IMR-90 (cell line): ENCODE measurements at regions not wholly inside any gene's neighbourhood (a gene's known extent, or its start where the extent isn't known, plus 50 kb on each side); places are given as distances from the start of the nearest gene placed in this dataset.

ENCODE experiments used
- ATAC-seq: fragments of 200-7000 bp; cut with Tn5 transposase; 2 replicates; pipeline ENCODE4 v1.9.1; 2020; ENCODE audit warnings: low read depth, mild to moderate bottlenecking, moderate library complexity
- BruUV-seq: library from RNA; stranded (reverse); fragments of 400-500 nt; replicated peaks from 2 replicates; lab custom pipeline; 2021; lab: Mats Ljungman, UMichigan
- CTCF ChIA-PET: fragments of 300-600 bp; formaldehyde crosslinking; extraction: SDS; loops from one replicate; lab custom pipeline; 2021; ENCODE audit warnings: antibody characterized with exemption; lab: Yijun Ruan, JAX
- POLR2A ChIA-PET: fragments of 300-600 bp; sonication (Branson Sonifier 250); formaldehyde crosslinking; loops from one replicate; lab custom pipeline; 2022; ENCODE audit warnings: antibody characterized with exemption; ENCODE audit not compliant: unreplicated experiment; lab: Charles Lee
- DNase-seq: peaks from one replicate; pipeline ENCODE4 v3.0.0; 2013
- H2AFZ ChIP-seq: replicated peaks from 2 replicates; pipeline ENCODE3; 2013; ENCODE audit warnings: low read length, mild to moderate bottlenecking; ENCODE audit not compliant: poor library complexity
- H2AK5ac ChIP-seq: 2 replicates; pipeline ENCODE4 v1.6.1; 2013; ENCODE audit warnings: low read depth, low read length, inconsistent platforms
- H2AK9ac ChIP-seq: replicated peaks from 2 replicates; pipeline ENCODE3; 2013; ENCODE audit warnings: mild to moderate bottlenecking, low read depth, low read length, moderate library complexity; ENCODE audit not compliant: poor library complexity
- H2BK120ac ChIP-seq: 2 replicates; pipeline ENCODE4 v1.6.1; 2013; ENCODE audit warnings: low read depth, low read length, inconsistent platforms
- H2BK15ac ChIP-seq: 3 replicates; pipeline ENCODE4 v1.6.1; 2013; ENCODE audit warnings: low read depth, low read length, inconsistent platforms
- H2BK20ac ChIP-seq: 2 replicates; pipeline ENCODE4 v1.6.1; 2013; ENCODE audit warnings: low read depth, mild to moderate bottlenecking, inconsistent platforms, low read length, moderate library complexity
- H2BK5ac ChIP-seq: 2 replicates; pipeline ENCODE4 v1.6.1; 2013; ENCODE audit warnings: mild to moderate bottlenecking, low read depth, low read length, inconsistent platforms; ENCODE audit not compliant: poor library complexity, severe bottlenecking
- H3K14ac ChIP-seq: replicated peaks from 2 replicates; pipeline ENCODE4 v1.6.1; 2013; ENCODE audit warnings: low read depth, low read length, inconsistent platforms
- H3K18ac ChIP-seq: 2 replicates; pipeline ENCODE4 v1.6.1; 2013; ENCODE audit warnings: low read depth, low read length, control low read depth
- H3K23ac ChIP-seq: 2 replicates; pipeline ENCODE4 v1.6.1; 2013; ENCODE audit warnings: low read depth, low read length, inconsistent platforms
- H3K27ac ChIP-seq: 2 replicates; pipeline ENCODE4 v1.5.1; 2013; ENCODE audit warnings: mild to moderate bottlenecking, control low read depth, low read length; ENCODE audit not compliant: insufficient read depth
- H3K27me3 ChIP-seq: 2 replicates; pipeline ENCODE4 v1.6.1; 2013; ENCODE audit warnings: low read length; ENCODE audit not compliant: control insufficient read depth, insufficient read depth
- H3K36me3 ChIP-seq: 2 replicates; pipeline ENCODE4 v1.6.1; 2013; ENCODE audit warnings: low read length, mixed read lengths; ENCODE audit not compliant: control insufficient read depth, insufficient read depth
- H3K4ac ChIP-seq: 2 replicates; pipeline ENCODE4 v1.6.1; 2013; ENCODE audit warnings: low read depth, low read length, inconsistent platforms
- H3K4me1 ChIP-seq: 2 replicates; pipeline ENCODE4 v1.6.1; 2013; ENCODE audit warnings: low read length, mixed read lengths; ENCODE audit not compliant: control insufficient read depth, insufficient read depth
- H3K4me2 ChIP-seq: 2 replicates; pipeline ENCODE4 v1.6.1; 2013; ENCODE audit warnings: low read depth, mild to moderate bottlenecking, control low read depth, low read length, moderate library complexity
- H3K4me3 ChIP-seq: 2 replicates; pipeline ENCODE4 v1.5.1; 2013; ENCODE audit warnings: low read depth, mild to moderate bottlenecking, control low read depth, low read length, moderate library complexity; ENCODE audit not compliant: insufficient read depth
- H3K56ac ChIP-seq: 2 replicates; pipeline ENCODE4 v1.6.1; 2013; ENCODE audit warnings: low read length, inconsistent platforms; ENCODE audit not compliant: insufficient read depth; ENCODE audit errors: extremely low read depth
- H3K79me1 ChIP-seq, 2 experiments: 2 replicates each; pipeline ENCODE4 v1.6.1; 2013; ENCODE audit warnings: low read length in 2 of 2, inconsistent platforms in 1 of 2, low read depth in 1 of 2
- H3K9ac ChIP-seq: 2 replicates; pipeline ENCODE4 v1.6.1; 2013; ENCODE audit warnings: low read depth, low read length, control low read depth
- H3K9me1 ChIP-seq: 2 replicates; pipeline ENCODE4 v1.6.1; 2013; ENCODE audit warnings: low read length, inconsistent platforms; ENCODE audit not compliant: insufficient read depth
- H3K9me3 ChIP-seq: 2 replicates; pipeline ENCODE4 v1.6.1; 2013; ENCODE audit warnings: low read length; ENCODE audit not compliant: control insufficient read depth, insufficient read depth
- H4K20me1 ChIP-seq: 2 replicates; pipeline ENCODE4 v1.6.1; 2013; ENCODE audit warnings: low read length, inconsistent platforms; ENCODE audit not compliant: insufficient read depth
- H4K5ac ChIP-seq: 2 replicates; pipeline ENCODE4 v1.6.1; 2013; ENCODE audit warnings: mild to moderate bottlenecking, low read depth, low read length, control low read depth
- H4K8ac ChIP-seq, 2 experiments: 2 replicates each; pipeline ENCODE4 v1.6.1; 2013; ENCODE audit warnings: low read depth in 2 of 2, low read length in 2 of 2, control low read depth in 1 of 2, inconsistent platforms in 1 of 2
- H4K91ac ChIP-seq: 2 replicates; pipeline ENCODE4 v1.6.1; 2013; ENCODE audit warnings: low read depth, low read length, inconsistent platforms; ENCODE audit not compliant: insufficient read depth
- BHLHE40 ChIP-seq: fragments of 150-350 bp; IDR thresholded peaks from 2 replicates; pipeline ENCODE4 v1.6.1; 2016; ENCODE audit warnings: mild to moderate bottlenecking, low read depth, low read length
- CTCF ChIP-seq: conservative IDR thresholded peaks from 2 replicates; pipeline ENCODE4 v1.5.1; 2012; ENCODE audit warnings: mild to moderate bottlenecking, low read depth, low read length, improper control_type of control experiment
- POLR2A ChIP-seq: IDR thresholded peaks from 2 replicates; pipeline ENCODE4 v1.6.1; 2012; ENCODE audit warnings: mild to moderate bottlenecking, low read depth, low read length
- RAD21 ChIP-seq: IDR thresholded peaks from 2 replicates; pipeline ENCODE4 v1.6.1; 2012; ENCODE audit warnings: low read length, improper control_type of control experiment
- SMC3 ChIP-seq: fragments of 150-350 bp; IDR thresholded peaks from 2 replicates; pipeline ENCODE4 v1.6.1; 2016; ENCODE audit warnings: low read depth, mild to moderate bottlenecking, antibody characterized with exemption, low read length, moderate library complexity
- WGBS, 2 experiments: methylation state at CpG; one replicate each; pipeline versions ENCODE4 v1.1.5 to v1.1.7; 2013; ENCODE audit warnings: missing lambda C conversion rate in 2 of 2; ENCODE audit not compliant: insufficient read length in 1 of 2; ENCODE audit errors: extremely low coverage in 2 of 2; 5-methylcytosine and 5-hydroxymethylcytosine counted together
- dilution Hi-C: fragments of 300-500 bp; cut with HindIII; formaldehyde crosslinking; loops from one replicate; pipeline ENCODE4 v1.14.3; 2018; ENCODE audit warnings: low sequenced_read_pairs; ENCODE audit not compliant: unreplicated experiment
- in situ Hi-C: fragments of 300-500 bp; cut with MboI; formaldehyde crosslinking; loops from 3 replicates; pipeline ENCODE4 v1.14.3; 2019; ENCODE audit warnings: low sequenced_read_pairs, inconsistent platforms, mixed read lengths
- intact Hi-C: fragments of 100-400 bp; cut with micrococcal nuclease; formaldehyde crosslinking; loops from 2 replicates; pipeline ENCODE4 v1.10.0; 2022

GRCh38 chr21:18743531-18743930 lies 339.9 kb upstream of the TMPRSS15 start:
- no peaks in the 10 kb centered on the region for H3K9me1 ChIP-seq
- no peak overlapping the region for H2BK5ac ChIP-seq
- H3K27me3 ChIP-seq, result no peaks in the 10 kb centered on the region
- no peak overlapping the region for H3K18ac ChIP-seq
- no peak overlapping the region for H3K14ac ChIP-seq
- no peak overlapping the region for H2BK15ac ChIP-seq
- TF ChIP-seq POLR2A (no peak), BHLHE40 (no peak), RAD21 (no peak), SMC3 (no peak), CTCF (no peak)
- H3K23ac ChIP-seq, result no peak overlapping the region
- no CpG with 5 or more reads among the region's 1 CpG for WGBS, 2 experiments
- no peak overlapping the region for H2AFZ ChIP-seq
- H2BK120ac ChIP-seq, result no peak overlapping the region
- no peak overlapping the region for H2AK5ac ChIP-seq
- H3K4ac ChIP-seq, result no peak overlapping the region
- H3K4me2 ChIP-seq, result no peak overlapping the region
- H2BK20ac ChIP-seq, result no peak overlapping the region
- no peak overlapping the region for H3K27ac ChIP-seq
- dilution Hi-C loops, result no loop called here
- H3K9ac ChIP-seq, result no peak overlapping the region
- no peak overlapping the region for H3K56ac ChIP-seq
- in situ Hi-C loops, result no loop called here
- H3K36me3 ChIP-seq, result no peaks in the 10 kb centered on the region
- intact Hi-C loops, result no loop called here
- ChIA-PET POLR2A (no interaction called here), CTCF (no interaction called here)
- no peak overlapping the region for H4K5ac ChIP-seq
- H4K20me1 ChIP-seq, result no peaks in the 10 kb centered on the region
- no peaks in the 10 kb centered on the region for H3K79me1 ChIP-seq
- no peak overlapping the region for H3K4me3 ChIP-seq
- H4K8ac ChIP-seq, result no peak overlapping the region
- BruUV-seq, result no TSS peak
- peaks cover 3% of the 10 kb centered on the region for H3K9me3 ChIP-seq
- no peak overlapping the region for H4K91ac ChIP-seq
- no peaks in the 10 kb centered on the region for H3K4me1 ChIP-seq
- no peak overlapping the region for H2AK9ac ChIP-seq
- no peak for DNase-seq
- ATAC-seq, result no peak
